HL-60 (cell line): ENCODE measurements at regions not wholly inside any gene's neighbourhood (a gene's known extent, or its start where the extent isn't known, plus 50 kb on each side); places are given as distances from the start of the nearest gene placed in this dataset.
"Not testable (repeated sequence)": the region's sequence is repeated elsewhere in the genome, so short reads cannot be mapped to it uniquely, and the experiment has no call there.

Experiments used
- DNase-seq, 2 experiments: peaks; one replicate each; pipeline ENCODE4 v3.0.0-alpha.2; 2010 to 2020; ENCODE audit warnings: low read depth in 1 of 2, low spot score in 1 of 2
- H3K27ac ChIP-seq: fragments of 250-450 bp; sonication (Bioruptor Pico); replicated peaks from 2 replicates; pipeline ENCODE4 v1.5.1; 2020; ENCODE audit warnings: mild to moderate bottlenecking, moderate library complexity
- H3K27me3 ChIP-seq: fragments of 250-450 bp; sonication (Bioruptor Pico); 2 replicates; pipeline ENCODE4 v1.5.1; 2021; ENCODE audit warnings: mild to moderate bottlenecking, moderate library complexity; ENCODE audit not compliant: insufficient read depth, poor library complexity, severe bottlenecking
- H3K4me3 ChIP-seq: replicated peaks from 2 replicates; pipeline ENCODE4 v1.5.1; 2011; ENCODE audit warnings: mild to moderate bottlenecking, control low read depth, low read length; ENCODE audit not compliant: insufficient read depth
- CTCF ChIP-seq: IDR thresholded peaks from one replicate; pipeline ENCODE4 v1.5.1; 2011; ENCODE audit warnings: low read length, control low read depth, inconsistent platforms; ENCODE audit not compliant: insufficient read depth
- GABPA ChIP-seq: IDR thresholded peaks from 2 replicates; pipeline ENCODE4 v1.6.1; 2012; ENCODE audit warnings: low read depth
- POLR2AphosphoS5 ChIP-seq: IDR thresholded peaks from 2 replicates; pipeline ENCODE4 v1.6.1; 2012; ENCODE audit warnings: low read depth
- REST ChIP-seq: IDR thresholded peaks from 2 replicates; pipeline ENCODE4 v1.6.1; 2012; ENCODE audit warnings: low read depth; ENCODE audit not compliant: insufficient replicate concordance
- SPI1 ChIP-seq: IDR thresholded peaks from 2 replicates; pipeline ENCODE4 v1.6.1; 2012; ENCODE audit warnings: low read depth, mild to moderate bottlenecking, borderline replicate concordance

GRCh38 chr1:73306899-73307555 is 890.9 kb downstream of the LRRIQ3 start:
- no peak for TF ChIP-seq REST
- TF ChIP-seq CTCF: no peak
- no peak for TF ChIP-seq GABPA
- TF ChIP-seq POLR2AphosphoS5: no peak
- no peak for TF ChIP-seq SPI1
- Histone ChIP-seq H3K27ac (no peak overlapping the region), H3K4me3 (no peak overlapping the region), H3K27me3 (no peaks in the 10 kb centered on the region)
- no peak for DNase-seq

- no peak overlapping the region for H3K4me3 ChIP-seq
- no peak overlapping the region for H3K27ac ChIP-seq
- no peaks in the 10 kb centered on the region for H3K27me3 ChIP-seq
- DNase-seq: no peak
- TF ChIP-seq CTCF (no peak), SPI1 (no peak), GABPA (no peak), POLR2AphosphoS5 (no peak), REST (no peak)
Measured at GRCh38 chr1:73273886-73274285, 924.1 kb downstream of the LRRIQ3 start.

- not testable (repeated sequence) for H3K27ac ChIP-seq, H3K4me3 ChIP-seq, H3K27me3 ChIP-seq, DNase-seq
Measured at GRCh38 chr1:73245196-73245595, 952.8 kb downstream of the LRRIQ3 start.

- H3K27ac ChIP-seq: no peak overlapping the region
- no peak overlapping the region for H3K4me3 ChIP-seq
- no peaks in the 10 kb centered on the region for H3K27me3 ChIP-seq
- no peak for TF ChIP-seq POLR2AphosphoS5
- TF ChIP-seq CTCF: no peak
- TF ChIP-seq GABPA: no peak
- no peak for TF ChIP-seq REST
- TF ChIP-seq SPI1: no peak
- no peak for DNase-seq
Measured at GRCh38 chr1:73218995-73219546, 936.7 kb upstream of the NEGR1 start.
